ENCODE measurements at regions not wholly inside any gene's neighbourhood (a gene's known extent, or its start where the extent isn't known, plus 50 kb on each side); places are given as distances from the start of the nearest gene placed in this dataset.

DNA sequence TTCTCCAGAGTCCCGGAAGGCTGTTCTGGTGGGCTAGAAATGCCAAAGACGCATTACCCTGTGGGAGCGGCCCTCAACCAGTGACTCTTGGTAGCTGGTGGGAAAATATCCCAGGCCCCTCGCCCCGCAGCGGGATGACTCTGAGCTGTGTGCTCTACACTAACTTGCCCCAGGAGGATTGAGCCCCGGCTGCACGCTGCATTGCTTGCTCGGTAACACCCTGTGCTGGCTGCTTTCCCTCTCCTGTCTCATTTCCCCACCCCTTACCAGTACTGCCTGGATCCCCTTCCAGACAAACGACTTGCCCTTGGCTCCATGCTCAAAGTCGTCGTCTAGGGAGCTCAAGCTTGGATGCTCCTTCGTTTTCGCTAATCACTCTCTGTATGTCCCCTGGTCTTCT, 411.8 kb upstream of the SULF2 start:
- H3K4me1 Mint-ChIP-seq: no peaks in the 10 kb centered on the region
- ATAC-seq: no peak
- H3K9me3 Mint-ChIP-seq: no peaks in the 10 kb centered on the region
- H3K27ac Mint-ChIP-seq: no peak overlapping the region
- H3K27me3 Mint-ChIP-seq: no peaks in the 10 kb centered on the region
- no peak overlapping the region for H3K4me3 Mint-ChIP-seq
- DNase-seq: no peak

DNA sequence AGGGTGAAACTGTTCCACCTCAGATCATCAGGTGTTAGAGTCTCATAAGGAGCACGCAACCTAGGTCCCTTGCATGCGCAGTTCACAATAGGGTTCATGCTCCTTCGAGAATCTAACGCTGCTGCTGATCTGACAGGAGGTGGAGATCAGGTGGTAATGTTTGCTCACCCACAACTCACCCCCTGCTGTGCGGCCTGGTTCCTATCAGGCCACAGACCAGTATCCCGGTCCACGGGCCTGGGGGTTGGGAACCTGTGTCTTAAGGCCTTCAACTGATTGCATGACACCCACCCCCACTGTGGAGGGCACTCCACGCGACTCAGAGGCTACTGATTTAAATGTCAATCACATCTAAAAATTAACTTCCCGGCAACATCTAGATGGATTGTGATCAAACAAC, 411.2 kb upstream of the SULF2 start:
- Mint-ChIP-seq H3K4me1 (no peaks in the 10 kb centered on the region), H3K27ac (no peak overlapping the region), H3K9me3 (no peaks in the 10 kb centered on the region), H3K4me3 (no peak overlapping the region), H3K27me3 (no peaks in the 10 kb centered on the region)
- DNase-seq (no peak), ATAC-seq (no peak)

DNA sequence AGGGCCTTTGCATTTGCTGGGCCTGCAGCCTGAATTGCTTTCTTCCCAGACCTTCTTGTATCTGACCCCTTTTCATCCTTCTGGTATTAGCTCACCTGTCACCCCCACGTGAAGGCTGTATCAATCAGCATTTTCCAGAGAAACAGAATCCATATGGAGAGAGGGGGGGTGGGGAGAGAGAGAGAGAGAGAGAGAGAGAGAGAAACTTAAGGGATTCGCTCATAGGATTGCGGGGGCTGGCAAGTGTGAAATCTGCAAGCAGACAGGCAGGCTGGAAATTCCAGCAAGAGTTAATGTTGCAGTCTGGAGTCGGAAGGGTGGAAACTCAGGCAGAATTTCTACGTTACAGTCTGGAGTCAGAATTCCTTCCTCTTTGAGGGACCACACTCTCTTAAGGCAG, 410.7 kb upstream of the SULF2 start:
- DNase-seq: no peak
- ATAC-seq: no peak
- no peak overlapping the region for H3K27ac Mint-ChIP-seq
- no peaks in the 10 kb centered on the region for H3K27me3 Mint-ChIP-seq
- H3K9me3 Mint-ChIP-seq: no peaks in the 10 kb centered on the region
- H3K4me1 Mint-ChIP-seq: no peaks in the 10 kb centered on the region
- H3K4me3 Mint-ChIP-seq: no peak overlapping the region

DNA sequence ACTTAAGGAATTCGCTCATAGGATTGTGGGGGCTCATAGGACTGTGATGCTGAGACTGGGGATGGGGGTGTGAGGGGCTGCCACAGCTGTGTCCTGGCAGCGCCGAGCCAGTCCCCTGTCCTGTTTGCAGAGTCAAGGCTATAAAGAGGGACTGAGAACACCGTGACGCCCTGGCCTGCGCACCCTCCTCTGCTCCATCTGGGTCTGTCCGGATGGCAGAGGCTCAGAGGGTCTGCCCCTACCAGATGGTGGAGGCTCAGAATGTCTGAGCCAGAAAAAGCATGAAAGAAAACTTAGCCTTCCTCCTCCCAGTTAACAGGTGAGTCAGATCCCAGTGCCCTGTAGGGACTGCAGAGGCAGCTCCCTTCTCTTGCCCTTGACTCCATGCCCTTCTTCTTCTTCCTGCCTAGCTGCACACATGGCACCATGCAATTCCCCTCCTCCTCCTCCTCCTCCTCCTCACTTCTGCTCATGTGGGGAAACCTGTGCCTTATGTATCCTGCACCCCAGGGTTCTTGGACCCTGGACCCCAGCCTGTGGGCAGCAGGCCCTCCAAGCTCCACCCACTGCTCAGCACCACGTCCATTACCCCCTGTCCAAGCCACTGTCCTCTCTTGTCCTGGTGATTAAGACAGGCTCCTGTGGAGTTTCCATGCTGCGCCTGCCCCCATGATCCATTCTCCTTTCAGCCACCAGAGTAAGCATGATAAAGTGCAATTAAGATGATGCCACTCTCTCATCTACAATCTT, 410.0 kb upstream of the SULF2 start:
- Mint-ChIP-seq H3K4me1 (no peaks in the 10 kb centered on the region), H3K27ac (no peak overlapping the region), H3K27me3 (no peaks in the 10 kb centered on the region), H3K9me3 (no peaks in the 10 kb centered on the region), H3K4me3 (no peak overlapping the region)
- no peak for ATAC-seq
- no peak for DNase-seq

DNA sequence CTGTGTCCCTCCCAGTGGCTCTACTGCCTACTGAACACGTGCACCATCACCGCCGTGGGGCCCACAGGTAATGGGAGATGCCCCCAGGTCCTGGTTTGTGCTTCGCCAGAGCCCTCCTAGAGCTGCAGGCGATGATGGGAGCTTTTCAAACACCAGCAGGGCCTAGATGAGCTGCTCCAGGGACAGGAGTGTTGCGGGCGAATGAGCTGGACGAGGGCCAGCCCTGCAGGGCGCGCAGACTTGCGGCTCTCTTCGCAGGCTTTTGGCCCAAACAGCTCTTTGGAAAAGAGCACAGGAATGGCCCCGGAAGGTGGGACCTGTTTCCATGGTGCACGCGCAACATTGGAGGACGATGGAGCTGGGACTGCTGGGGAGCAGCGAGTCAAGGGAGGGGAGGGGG, 409.3 kb upstream of the SULF2 start:
- Mint-ChIP-seq H3K27me3 (no peaks in the 10 kb centered on the region), H3K9me3 (no peaks in the 10 kb centered on the region), H3K27ac (peak overlapping the region in 1 of 2 donors; percentile 39), H3K4me3 (no peak overlapping the region), H3K4me1 (no peaks in the 10 kb centered on the region)
- DNase-seq (no peak), ATAC-seq (no peak)

DNA sequence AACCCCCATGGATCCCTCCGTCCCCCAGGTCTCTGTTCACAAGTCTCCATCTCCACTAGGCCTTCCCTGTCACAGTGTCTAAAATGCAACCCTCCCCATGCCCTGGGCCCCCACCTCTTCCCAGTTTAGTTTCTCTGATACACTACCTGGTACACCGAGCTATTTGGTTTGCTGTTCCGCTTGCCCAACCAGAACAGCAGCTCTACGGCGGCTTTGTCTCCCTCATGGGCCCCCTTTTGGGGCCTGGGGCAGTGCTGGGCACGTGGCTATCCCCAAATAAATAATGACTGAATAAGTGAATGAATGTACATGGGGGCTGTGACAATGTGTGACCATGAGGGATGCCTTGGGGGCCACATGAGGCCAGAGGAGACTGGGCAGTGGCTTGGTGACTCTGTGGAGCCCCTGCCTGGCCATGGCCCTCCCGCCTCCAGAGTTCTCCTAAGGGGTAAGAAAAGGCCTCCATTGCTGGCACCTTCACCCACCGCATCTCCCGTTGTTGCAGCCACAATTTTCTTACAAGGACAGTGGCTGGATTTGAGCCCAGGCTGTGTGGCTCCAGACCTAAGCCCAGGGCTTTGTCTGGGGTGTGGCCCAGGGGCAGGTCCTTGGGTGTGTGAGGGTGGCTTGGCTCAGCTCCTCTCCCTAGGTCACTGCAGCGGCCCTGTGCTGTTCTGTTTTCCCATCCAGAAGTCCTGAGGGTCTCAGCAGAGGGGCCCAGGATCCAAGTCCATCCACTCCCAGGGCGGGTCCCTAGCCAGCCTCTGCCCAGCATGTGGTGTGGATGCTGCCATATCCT, 408.5 kb upstream of the SULF2 start:
- DNase-seq (no peak), ATAC-seq (no peak)
- no peaks in the 10 kb centered on the region for H3K9me3 Mint-ChIP-seq
- no peaks in the 10 kb centered on the region for H3K27me3 Mint-ChIP-seq
- H3K4me3 Mint-ChIP-seq: no peak overlapping the region
- H3K27ac Mint-ChIP-seq: peak overlapping the region in 1 of 2 donors; percentile 21
- no peaks in the 10 kb centered on the region for H3K4me1 Mint-ChIP-seq

DNA sequence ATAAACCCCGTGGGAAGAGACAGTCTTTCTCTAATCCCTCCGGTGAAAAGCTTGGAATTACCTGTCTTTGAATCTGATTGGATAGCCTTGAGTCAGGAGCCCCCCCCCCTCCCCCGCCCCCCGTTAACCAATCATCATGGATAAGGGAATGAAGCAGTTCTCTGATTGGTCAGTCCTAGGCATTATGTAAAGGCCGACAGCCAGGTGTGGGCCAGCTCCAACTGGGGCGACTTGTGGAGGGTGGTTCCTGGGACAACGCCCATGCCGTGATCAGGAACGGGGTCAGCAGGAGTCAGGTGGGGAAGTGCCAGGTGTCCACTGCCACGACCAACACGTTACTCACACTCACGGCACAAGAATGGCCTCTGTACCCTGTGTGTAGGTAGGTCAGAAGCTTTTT, 406.8 kb upstream of the SULF2 start:
- no peak for DNase-seq
- Mint-ChIP-seq H3K4me1 (no peaks in the 10 kb centered on the region), H3K9me3 (no peaks in the 10 kb centered on the region), H3K4me3 (no peak overlapping the region), H3K27me3 (no peaks in the 10 kb centered on the region), H3K27ac (no peak overlapping the region)
- ATAC-seq: no peak

DNA sequence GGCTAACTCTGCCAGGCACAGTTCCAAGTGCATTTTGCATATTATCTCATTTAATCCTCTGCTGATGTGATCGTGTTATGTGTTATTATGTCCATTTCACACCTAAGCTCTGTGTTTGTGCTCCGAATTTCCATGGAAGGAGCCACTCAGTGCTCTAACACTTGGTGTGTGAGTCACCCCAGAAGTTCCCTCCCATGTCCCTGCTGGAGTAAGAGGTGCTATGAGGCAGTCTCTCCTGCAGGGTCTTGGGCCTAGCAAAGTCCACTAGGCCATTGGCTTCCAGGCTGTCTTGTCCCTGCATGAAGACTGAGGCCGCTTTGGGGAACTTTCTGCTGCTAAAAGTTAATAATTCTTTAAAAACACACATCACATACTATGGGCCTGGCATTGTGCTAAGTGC, 405.9 kb upstream of the SULF2 start:
- no peak for DNase-seq
- Mint-ChIP-seq H3K27me3 (no peaks in the 10 kb centered on the region), H3K27ac (no peak overlapping the region), H3K4me1 (no peaks in the 10 kb centered on the region), H3K4me3 (no peak overlapping the region), H3K9me3 (no peaks in the 10 kb centered on the region)
- no peak for ATAC-seq

DNA sequence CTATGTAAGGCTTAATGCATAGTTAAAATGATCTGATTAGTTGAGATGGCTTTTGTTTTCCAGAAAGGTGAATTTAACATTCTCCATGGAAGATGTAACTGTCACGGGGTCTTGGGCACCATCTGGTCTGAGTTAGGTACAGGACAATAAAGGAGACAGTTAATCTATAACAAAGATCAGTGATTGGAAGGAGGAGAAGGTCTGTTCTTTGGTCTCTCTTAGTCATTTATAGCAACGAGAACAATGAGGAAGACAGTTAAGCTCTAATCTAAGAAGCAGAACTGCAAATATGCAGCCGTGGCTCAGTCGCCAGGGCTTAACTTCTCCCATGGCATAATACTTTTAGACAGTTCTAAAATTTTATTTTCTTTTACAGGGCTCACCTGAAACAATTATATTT, 405.5 kb upstream of the SULF2 start:
- Mint-ChIP-seq H3K27ac (no peak overlapping the region), H3K4me3 (no peak overlapping the region), H3K27me3 (no peaks in the 10 kb centered on the region), H3K9me3 (no peaks in the 10 kb centered on the region), H3K4me1 (no peaks in the 10 kb centered on the region)
- ATAC-seq: no peak
- no peak for DNase-seq

DNA sequence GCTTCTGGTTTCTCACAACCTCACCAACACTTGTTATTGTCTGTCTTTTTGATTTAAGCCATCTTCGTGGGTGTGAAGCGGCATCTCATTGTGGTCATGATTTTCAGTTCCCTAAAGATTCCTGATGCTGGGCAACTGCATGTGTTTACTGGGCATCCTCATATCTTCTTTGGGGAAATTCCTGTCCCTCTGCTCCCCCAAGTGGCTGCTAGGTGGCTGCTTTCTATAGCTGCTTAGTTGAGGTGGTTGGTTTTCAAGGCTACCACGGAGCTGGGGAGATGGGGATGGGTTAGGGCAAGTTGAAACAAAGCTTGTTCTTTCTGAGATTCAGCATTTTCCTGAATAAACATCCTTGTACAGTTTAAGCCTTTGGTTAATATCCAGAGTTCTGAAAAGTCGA, 403.9 kb upstream of the SULF2 start:
- Mint-ChIP-seq H3K27me3 (no peaks in the 10 kb centered on the region), H3K4me1 (no peaks in the 10 kb centered on the region), H3K9me3 (no peaks in the 10 kb centered on the region), H3K4me3 (no peak overlapping the region), H3K27ac (no peak overlapping the region)
- DNase-seq: no peak
- no peak for ATAC-seq

DNA sequence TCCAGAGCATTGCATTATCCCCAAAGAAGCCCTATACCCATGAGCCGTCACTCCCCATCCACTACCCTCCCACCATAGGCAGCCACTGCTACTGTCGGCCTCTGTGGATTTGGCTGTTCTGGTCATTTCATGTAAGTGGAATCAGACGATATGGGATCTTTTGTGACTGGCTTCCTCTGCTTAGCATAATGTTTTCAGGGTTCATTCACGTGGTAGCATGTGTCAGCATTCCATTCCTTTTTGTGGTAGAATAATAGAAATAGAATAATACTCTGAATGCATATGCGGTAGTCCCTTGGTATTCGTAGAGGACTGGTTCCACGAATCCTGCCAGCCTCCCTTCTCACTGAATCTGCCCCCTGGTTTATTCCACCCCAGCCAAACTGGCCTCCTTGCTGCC, 402.6 kb upstream of the SULF2 start:
- DNase-seq (no peak), ATAC-seq (no peak)
- H3K4me3 Mint-ChIP-seq: no peak overlapping the region
- no peaks in the 10 kb centered on the region for H3K4me1 Mint-ChIP-seq
- no peaks in the 10 kb centered on the region for H3K9me3 Mint-ChIP-seq
- no peak overlapping the region for H3K27ac Mint-ChIP-seq
- no peaks in the 10 kb centered on the region for H3K27me3 Mint-ChIP-seq

DNA sequence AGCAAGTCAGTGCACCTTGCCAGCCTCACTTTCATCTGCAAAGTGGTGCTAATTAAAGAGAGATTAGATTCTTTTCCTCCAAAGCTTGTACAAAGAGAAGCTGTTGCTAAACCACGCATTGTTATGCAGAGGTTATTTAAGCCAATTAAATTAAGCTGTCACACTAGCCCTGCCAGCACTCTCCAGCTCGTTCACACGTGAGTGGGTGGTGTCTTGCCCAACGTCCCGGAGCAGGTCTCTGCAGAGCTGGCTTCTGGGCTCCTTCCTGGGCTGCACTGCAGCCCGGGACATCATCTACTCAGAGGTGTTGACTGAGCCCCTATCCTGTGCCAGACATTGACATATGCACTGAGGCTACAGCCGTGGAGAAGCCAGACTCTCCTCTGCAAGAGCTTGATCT, 401.6 kb upstream of the SULF2 start:
- no peak for ATAC-seq
- Mint-ChIP-seq H3K27me3 (no peaks in the 10 kb centered on the region), H3K9me3 (no peaks in the 10 kb centered on the region), H3K4me1 (no peaks in the 10 kb centered on the region), H3K4me3 (no peak overlapping the region), H3K27ac (no peak overlapping the region)
- DNase-seq: no peak

DNA sequence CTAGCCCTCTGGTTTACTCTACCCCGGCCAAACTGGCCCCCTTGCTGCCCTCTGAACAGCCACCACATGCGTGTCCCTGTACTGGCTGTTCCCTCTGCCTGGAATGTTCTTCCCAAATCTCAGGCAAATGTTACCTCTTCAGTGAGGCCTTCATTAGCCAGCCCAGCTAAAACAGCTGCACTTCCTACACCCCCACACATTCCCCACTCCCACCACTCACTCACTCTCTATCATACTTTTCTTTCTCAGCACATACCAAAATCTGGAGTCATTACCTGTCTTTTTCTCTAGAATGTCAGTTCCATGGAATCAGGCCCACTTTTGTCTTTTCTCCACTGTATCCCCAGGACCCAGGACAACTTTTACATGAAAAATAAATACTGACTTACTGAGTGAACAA, 401.2 kb upstream of the SULF2 start:
- Mint-ChIP-seq H3K9me3 (no peaks in the 10 kb centered on the region), H3K4me1 (no peaks in the 10 kb centered on the region), H3K4me3 (no peak overlapping the region), H3K27me3 (no peaks in the 10 kb centered on the region), H3K27ac (no peak overlapping the region)
- no peak for ATAC-seq
- no peak for DNase-seq

DNA sequence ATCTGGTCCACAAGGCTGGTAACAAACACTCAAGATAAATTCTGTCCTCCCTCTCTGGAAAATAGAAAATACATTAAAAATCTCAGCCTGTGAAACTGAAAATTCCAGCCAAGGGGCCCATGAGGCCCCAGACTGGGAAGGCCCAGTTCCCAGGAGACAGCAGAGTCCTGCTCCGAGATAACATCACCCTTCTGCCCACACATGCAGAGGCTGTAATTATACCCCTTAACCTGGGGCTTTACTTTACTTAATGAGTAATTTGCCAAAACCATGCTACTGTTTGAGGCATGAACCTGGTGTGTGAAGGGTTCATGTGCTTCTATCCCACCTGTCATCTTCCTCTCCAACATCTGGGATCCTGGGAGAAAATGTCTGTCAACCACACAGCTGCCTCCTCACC, 398.9 kb upstream of the SULF2 start:
- H3K27ac Mint-ChIP-seq: no peak overlapping the region
- ATAC-seq: no peak
- H3K27me3 Mint-ChIP-seq: no peaks in the 10 kb centered on the region
- no peaks in the 10 kb centered on the region for H3K9me3 Mint-ChIP-seq
- no peak overlapping the region for H3K4me3 Mint-ChIP-seq
- DNase-seq: no peak
- H3K4me1 Mint-ChIP-seq: no peaks in the 10 kb centered on the region

DNA sequence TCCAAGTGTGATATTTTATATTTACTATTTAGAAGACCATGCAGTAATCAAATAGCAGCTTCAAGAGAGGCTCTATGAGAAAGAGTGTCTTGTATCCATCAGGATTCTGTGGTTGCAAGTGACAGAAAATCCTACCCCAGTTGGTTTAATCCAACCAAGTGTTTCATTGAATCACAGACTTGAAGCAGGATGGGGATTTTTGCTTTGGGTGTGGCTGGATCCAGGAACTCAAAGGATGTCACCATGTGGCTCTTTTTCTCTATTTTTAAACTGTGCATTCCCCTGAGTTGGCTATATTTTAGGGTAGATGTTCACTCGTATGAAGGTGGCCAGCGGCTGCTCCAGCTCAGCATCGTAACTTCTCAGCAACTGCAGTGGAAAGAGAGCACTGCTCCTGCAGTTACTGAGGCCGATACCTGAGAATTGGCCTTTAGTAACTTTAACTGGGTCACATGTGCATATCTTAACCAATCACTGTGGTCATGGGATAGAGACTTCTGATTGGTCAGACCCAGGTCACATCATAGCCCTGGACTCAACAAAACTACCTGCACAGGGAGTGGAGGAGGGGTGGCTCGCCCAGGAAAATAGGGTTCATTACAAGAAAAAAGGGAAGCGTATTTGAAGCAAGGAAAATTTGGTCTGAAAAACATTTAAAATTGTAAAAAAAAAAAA, 396.1 kb upstream of the SULF2 start:
- Mint-ChIP-seq H3K9me3 (no peaks in the 10 kb centered on the region), H3K27ac (no peak overlapping the region), H3K4me1 (no peaks in the 10 kb centered on the region), H3K27me3 (no peaks in the 10 kb centered on the region), H3K4me3 (no peak overlapping the region)
- DNase-seq (no peak), ATAC-seq (no peak)

DNA sequence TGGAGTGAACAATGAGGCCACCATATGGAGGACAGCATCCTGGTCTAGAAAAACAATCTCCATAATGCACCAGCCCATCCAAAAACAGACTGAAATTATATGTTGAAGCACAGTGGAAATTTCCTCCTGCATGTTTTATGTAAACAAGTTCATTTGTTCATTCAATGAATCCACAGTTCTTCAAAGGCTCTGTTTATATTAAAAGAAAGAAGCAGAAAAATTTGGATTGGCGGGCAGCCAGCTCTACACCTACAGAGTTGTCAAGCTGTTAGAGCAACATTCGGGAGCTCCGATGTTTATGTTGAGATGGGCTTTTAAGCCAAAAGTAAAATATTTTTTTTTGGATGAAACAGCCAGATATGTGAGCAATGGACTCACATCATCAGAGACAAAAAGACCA, 395.3 kb upstream of the SULF2 start:
- Mint-ChIP-seq H3K9me3 (no peaks in the 10 kb centered on the region), H3K4me3 (no peak overlapping the region), H3K4me1 (no peaks in the 10 kb centered on the region), H3K27ac (no peak overlapping the region), H3K27me3 (no peaks in the 10 kb centered on the region)
- DNase-seq: no peak
- ATAC-seq: no peak
